Uterus (tissue), 3 donors: ENCODE measurements at regions not wholly inside any gene's neighbourhood (a gene's known extent, or its start where the extent isn't known, plus 50 kb on each side); places are given as distances from the start of the nearest gene placed in this dataset.

Experiments
- DNase-seq, 2 donors: peaks; one replicate each; pipeline ENCODE4 v3.0.0-alpha.2; 2019 to 2020
- H3K27ac ChIP-seq, 2 donors: fragments of 200-600 bp; sonication (generic); 1 replicate in 1 of 2; 2 replicates in 1 of 2; pipeline ENCODE4 v1.5.1; 2016 to 2018
- H3K27me3 ChIP-seq, 2 donors: fragments of 200-600 bp; sonication (generic); one replicate each; pipeline ENCODE4 v1.5.1; 2018 to 2019; ENCODE audit warnings: control low read depth in 1 of 2
- H3K36me3 ChIP-seq, 2 donors: fragments of 200-600 bp; sonication (generic); one replicate each; pipeline ENCODE4 v1.5.1; 2019; ENCODE audit warnings: control low read depth in 1 of 2
- H3K4me1 ChIP-seq, 2 donors: fragments of 200-600 bp; sonication (generic); one replicate each; pipeline ENCODE4 v1.5.1; 2018 to 2019; ENCODE audit warnings: control low read depth in 1 of 2
- H3K4me3 ChIP-seq, 2 donors: fragments of 200-600 bp; sonication (generic); 1 replicate in 1 of 2; 2 replicates in 1 of 2; pipeline ENCODE4 v1.5.1; 2018 to 2019; ENCODE audit warnings: mild to moderate bottlenecking in 1 of 2
- H3K9me3 ChIP-seq, 2 donors: fragments of 200-600 bp; sonication (generic); one replicate each; pipeline ENCODE4 v1.5.1; 2019; ENCODE audit warnings: control low read depth in 1 of 2
- POLR2A ChIP-seq, 2 donors: fragments of 450-650 bp; IDR thresholded peaks; one replicate each; pipeline ENCODE4 v1.6.1; 2016; ENCODE audit warnings: antibody characterized with exemption in 2 of 2, mild to moderate bottlenecking in 1 of 2, moderate library complexity in 1 of 2
- intact Hi-C: fragments of 100-400 bp; cut with DNase I; formaldehyde crosslinking; loops from one replicate; pipeline ENCODE4 v1.15.1; 2023; ENCODE audit warnings: low total_unique reads
- TF ChIP-seq, protein P1 (sequence below), 4 experiments: fragments of 200-600 bp in 2 of 4; fragments of 450-650 bp in 2 of 4; sonication (generic) in 2 of 4; IDR thresholded peaks; one replicate each; pipeline ENCODE4 v1.5.1; 2016 to 2019; ENCODE audit warnings: antibody characterized with exemption in 4 of 4, mild to moderate bottlenecking in 2 of 4, moderate library complexity in 1 of 4
- donor health status: DM: yes; HTN: yes; CAD: no.

DNA sequence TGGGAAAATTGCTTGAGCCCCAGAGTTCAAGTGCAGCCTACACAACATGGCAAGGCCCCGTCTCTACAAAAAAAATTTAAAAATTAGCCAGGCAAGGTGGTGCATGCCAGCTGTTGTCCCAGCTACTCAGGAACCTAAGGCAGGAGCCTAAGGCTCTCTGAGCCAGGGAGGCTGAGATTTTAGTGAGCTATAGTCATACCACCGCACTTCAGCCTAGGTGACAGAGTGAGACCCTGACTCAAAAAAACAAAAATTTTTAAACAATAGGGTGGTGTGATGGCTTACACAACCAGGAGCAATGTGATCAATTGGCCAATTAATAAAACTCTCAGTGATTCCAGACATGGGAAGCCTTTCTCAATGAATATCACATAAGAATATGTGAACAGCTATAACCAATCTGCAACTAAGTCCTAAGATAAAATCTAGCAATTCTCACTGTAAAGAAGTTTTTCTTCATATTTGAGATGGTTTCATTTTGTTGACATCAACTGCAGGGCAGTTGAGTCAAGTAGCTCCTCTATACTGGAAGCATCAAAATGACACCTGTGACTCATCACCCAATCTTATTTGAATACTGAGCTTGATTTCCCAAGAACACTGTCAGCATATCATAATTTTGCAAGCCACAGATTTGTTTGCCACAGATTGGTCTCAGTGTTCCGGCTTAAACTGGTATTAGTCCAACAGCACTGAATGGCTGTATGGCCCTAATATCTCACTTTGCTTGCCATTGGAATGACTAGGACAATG, 169.0 kb upstream of the GJE1 start:
- no peak for TF ChIP-seq POLR2A (IDR thresholded peaks at IDR 0.05)
- TF ChIP-seq, protein P1, sequence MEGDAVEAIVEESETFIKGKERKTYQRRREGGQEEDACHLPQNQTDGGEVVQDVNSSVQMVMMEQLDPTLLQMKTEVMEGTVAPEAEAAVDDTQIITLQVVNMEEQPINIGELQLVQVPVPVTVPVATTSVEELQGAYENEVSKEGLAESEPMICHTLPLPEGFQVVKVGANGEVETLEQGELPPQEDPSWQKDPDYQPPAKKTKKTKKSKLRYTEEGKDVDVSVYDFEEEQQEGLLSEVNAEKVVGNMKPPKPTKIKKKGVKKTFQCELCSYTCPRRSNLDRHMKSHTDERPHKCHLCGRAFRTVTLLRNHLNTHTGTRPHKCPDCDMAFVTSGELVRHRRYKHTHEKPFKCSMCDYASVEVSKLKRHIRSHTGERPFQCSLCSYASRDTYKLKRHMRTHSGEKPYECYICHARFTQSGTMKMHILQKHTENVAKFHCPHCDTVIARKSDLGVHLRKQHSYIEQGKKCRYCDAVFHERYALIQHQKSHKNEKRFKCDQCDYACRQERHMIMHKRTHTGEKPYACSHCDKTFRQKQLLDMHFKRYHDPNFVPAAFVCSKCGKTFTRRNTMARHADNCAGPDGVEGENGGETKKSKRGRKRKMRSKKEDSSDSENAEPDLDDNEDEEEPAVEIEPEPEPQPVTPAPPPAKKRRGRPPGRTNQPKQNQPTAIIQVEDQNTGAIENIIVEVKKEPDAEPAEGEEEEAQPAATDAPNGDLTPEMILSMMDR (IDR thresholded peaks at IDR 0.05): no peak
- Histone ChIP-seq H3K4me1 (no peaks in the 10 kb centered on the region), H3K27ac (no peak overlapping the region), H3K9me3 (no peaks in the 10 kb centered on the region), H3K27me3 (no peaks in the 10 kb centered on the region), H3K4me3 (no peak overlapping the region), H3K36me3 (no peaks in the 10 kb centered on the region)
- intact Hi-C loops: no loop called here
- DNase-seq: no peak

- Histone ChIP-seq H3K4me1 (no peaks in the 10 kb centered on the region), H3K27ac (no peak overlapping the region), H3K9me3 (no peaks in the 10 kb centered on the region), H3K4me3 (no peak overlapping the region), H3K27me3 (no peaks in the 10 kb centered on the region), H3K36me3 (no peaks in the 10 kb centered on the region)
- no peak for TF ChIP-seq POLR2A (IDR thresholded peaks at IDR 0.05)
- TF ChIP-seq, protein P1 (IDR thresholded peaks at IDR 0.05): no peak
- intact Hi-C loops: no loop called here
- no peak for DNase-seq
Measured at GRCh38 chr6:141957271-141957670, 175.5 kb upstream of the GJE1 start.

DNA sequence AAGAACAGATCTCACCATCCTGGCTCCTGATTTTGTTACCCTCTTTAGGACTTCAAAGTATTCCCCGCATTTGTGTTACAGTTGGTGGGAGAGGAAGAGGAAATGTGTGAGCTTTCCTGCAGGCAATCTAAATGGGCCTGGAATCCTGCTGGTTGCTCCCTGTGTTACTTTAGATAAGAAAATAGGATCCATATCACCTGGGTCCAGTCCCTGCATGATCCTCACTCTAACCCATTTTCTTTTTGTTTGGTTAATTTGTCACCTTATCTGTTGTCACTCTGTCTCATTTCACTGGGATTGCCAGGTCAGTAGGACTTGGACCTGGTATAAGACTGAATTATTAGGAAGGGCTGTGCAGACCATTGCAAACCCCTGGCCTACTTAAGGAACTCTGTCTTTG, 175.9 kb upstream of the GJE1 start:
- no peak overlapping the region for H3K27ac ChIP-seq
- H3K4me1 ChIP-seq: no peaks in the 10 kb centered on the region
- no peak for TF ChIP-seq POLR2A (IDR thresholded peaks at IDR 0.05)
- TF ChIP-seq, protein P1 (IDR thresholded peaks at IDR 0.05): no peak
- H3K9me3 ChIP-seq: no peaks in the 10 kb centered on the region
- intact Hi-C loops: no loop called here
- DNase-seq: no peak
- H3K4me3 ChIP-seq: no peak overlapping the region
- H3K36me3 ChIP-seq: no peaks in the 10 kb centered on the region
- no peaks in the 10 kb centered on the region for H3K27me3 ChIP-seq

DNA sequence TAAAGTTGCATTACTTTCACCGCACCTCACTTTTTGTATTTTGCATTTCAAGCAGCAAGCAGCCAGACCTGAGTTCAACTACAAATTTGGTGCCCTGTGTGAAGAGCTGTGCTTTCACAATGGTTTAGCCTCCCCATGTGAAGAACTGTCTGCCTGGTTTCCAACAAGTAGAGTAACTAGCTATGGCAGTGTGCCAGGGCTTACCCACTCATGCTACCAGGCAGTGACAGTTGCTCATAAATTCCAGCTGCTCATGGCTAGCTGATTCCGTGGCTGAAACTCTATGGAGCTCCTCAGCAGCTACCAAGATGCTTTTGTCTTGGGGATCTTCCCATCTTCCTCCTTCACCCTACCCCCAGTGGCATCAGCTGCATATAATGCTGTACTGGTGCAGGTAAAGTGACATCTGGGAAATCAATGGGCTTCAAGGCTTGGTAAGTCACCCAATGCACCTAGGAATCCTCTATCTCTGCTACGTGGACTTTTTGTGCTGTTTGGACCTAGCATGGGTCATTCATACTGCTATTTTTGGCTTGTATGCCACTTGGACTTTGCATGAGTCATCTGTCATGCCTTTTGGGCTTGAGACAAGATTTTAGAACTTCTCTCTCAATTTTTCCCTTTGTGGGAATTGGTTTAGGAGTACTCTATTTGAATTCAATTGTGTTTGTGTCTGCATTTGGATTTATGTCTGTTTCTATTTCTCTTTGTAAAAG, 176.5 kb upstream of the GJE1 start:
- Histone ChIP-seq H3K9me3 (no peaks in the 10 kb centered on the region), H3K36me3 (no peaks in the 10 kb centered on the region), H3K4me1 (no peaks in the 10 kb centered on the region), H3K27ac (no peak overlapping the region), H3K27me3 (no peaks in the 10 kb centered on the region), H3K4me3 (no peak overlapping the region)
- peak; percentile 35 to 48 for DNase-seq
- TF ChIP-seq POLR2A (IDR thresholded peaks at IDR 0.05): no peak
- TF ChIP-seq, protein P1 (IDR thresholded peaks at IDR 0.05): no peak
- intact Hi-C loops: no loop called here

- H3K36me3 ChIP-seq: no peaks in the 10 kb centered on the region
- no peak for DNase-seq
- no peak overlapping the region for H3K27ac ChIP-seq
- no peak overlapping the region for H3K4me3 ChIP-seq
- H3K9me3 ChIP-seq: no peaks in the 10 kb centered on the region
- H3K27me3 ChIP-seq: no peaks in the 10 kb centered on the region
- no peaks in the 10 kb centered on the region for H3K4me1 ChIP-seq
- intact Hi-C loops: no loop called here
- TF ChIP-seq, protein P1 (IDR thresholded peaks at IDR 0.05): no peak
- no peak for TF ChIP-seq POLR2A (IDR thresholded peaks at IDR 0.05)
Measured at GRCh38 chr6:141953072-141953471, 179.7 kb upstream of the GJE1 start.
